HG02623 (cell line): ENCODE measurements at regions not wholly inside any gene's neighbourhood (a gene's known extent, or its start where the extent isn't known, plus 50 kb on each side); places are given as distances from the start of the nearest gene placed in this dataset.

ENCODE experiments used
- ATAC-seq: cut with Tn5 transposase; IDR thresholded peaks from one replicate; pipeline ENCODE4 v1.9.1; 2021; ENCODE audit warnings: moderate library complexity; ENCODE audit not compliant: unreplicated experiment

GRCh38 chr14:29102996-29103395 lies 336.4 kb downstream of the FOXG1 start:
- ATAC-seq, result no peak

- ATAC-seq, result no peak
Measured at GRCh38 chr14:29108908-29109307, 342.3 kb downstream of the FOXG1 start.

- no peak for ATAC-seq
Measured at GRCh38 chr14:29109589-29109988, 343.0 kb downstream of the FOXG1 start.

- no peak for ATAC-seq
Measured at GRCh38 chr14:29111554-29111953, 345.0 kb downstream of the FOXG1 start.

- ATAC-seq, result no peak
Measured at GRCh38 chr14:29123017-29123416, 356.4 kb downstream of the FOXG1 start.

- no peak for ATAC-seq
Measured at GRCh38 chr14:29126361-29126760, 359.8 kb downstream of the FOXG1 start.

- ATAC-seq, result no peak
Measured at GRCh38 chr14:29126865-29127264, 360.3 kb downstream of the FOXG1 start.

GRCh38 chr14:29140016-29140415 lies 373.4 kb downstream of the FOXG1 start:
- ATAC-seq, result no peak

- no peak for ATAC-seq
Measured at GRCh38 chr14:29144621-29145020, 378.0 kb downstream of the FOXG1 start.

- no peak for ATAC-seq
Measured at GRCh38 chr14:29148221-29148620, 381.6 kb downstream of the FOXG1 start.

- no peak for ATAC-seq
Measured at GRCh38 chr14:29149798-29150197, 383.2 kb downstream of the FOXG1 start.

GRCh38 chr14:29150659-29151058 lies 384.1 kb downstream of the FOXG1 start:
- ATAC-seq, result no peak

- ATAC-seq, result no peak
Measured at GRCh38 chr14:29156096-29156495, 389.5 kb downstream of the FOXG1 start.

GRCh38 chr14:29161593-29161992 lies 395.0 kb downstream of the FOXG1 start:
- ATAC-seq, result no peak

- no peak for ATAC-seq
Measured at GRCh38 chr14:29163109-29163508, 396.5 kb downstream of the FOXG1 start.

GRCh38 chr14:29165431-29165830 lies 398.8 kb downstream of the FOXG1 start:
- no peak for ATAC-seq

GRCh38 chr14:29166507-29166906 lies 399.9 kb downstream of the FOXG1 start:
- ATAC-seq, result no peak

GRCh38 chr14:29168149-29168548 lies 401.6 kb downstream of the FOXG1 start:
- no peak for ATAC-seq

GRCh38 chr14:29169408-29169807 lies 402.8 kb downstream of the FOXG1 start:
- ATAC-seq, result no peak

GRCh38 chr14:29175706-29176105 lies 409.1 kb downstream of the FOXG1 start:
- ATAC-seq, result no peak

- no peak for ATAC-seq
Measured at GRCh38 chr14:29176876-29177275, 410.3 kb downstream of the FOXG1 start.

GRCh38 chr14:29178971-29179370 lies 412.4 kb downstream of the FOXG1 start:
- no peak for ATAC-seq

- ATAC-seq, result no peak
Measured at GRCh38 chr14:29191092-29191491, 424.5 kb downstream of the FOXG1 start.

- ATAC-seq, result no peak
Measured at GRCh38 chr14:29197557-29197956, 431.0 kb downstream of the FOXG1 start.
